Uterus (tissue), 2 donors: ENCODE measurements at regions not wholly inside any gene's neighbourhood (a gene's known extent, or its start where the extent isn't known, plus 50 kb on each side); places are given as distances from the start of the nearest gene placed in this dataset.

Experiments used
- CTCF ChIP-seq, 4 experiments: fragments of 200-600 bp in 2 of 4; fragments of 450-650 bp in 2 of 4; sonication (generic) in 2 of 4; IDR thresholded peaks; one replicate each; pipeline ENCODE4 v1.5.1; 2016 to 2019; ENCODE audit warnings: antibody characterized with exemption in 4 of 4, mild to moderate bottlenecking in 2 of 4, moderate library complexity in 1 of 4
- POLR2A ChIP-seq, 2 donors: fragments of 450-650 bp; IDR thresholded peaks; one replicate each; pipeline ENCODE4 v1.6.1; 2016; ENCODE audit warnings: antibody characterized with exemption in 2 of 2, mild to moderate bottlenecking in 1 of 2, moderate library complexity in 1 of 2

DNA sequence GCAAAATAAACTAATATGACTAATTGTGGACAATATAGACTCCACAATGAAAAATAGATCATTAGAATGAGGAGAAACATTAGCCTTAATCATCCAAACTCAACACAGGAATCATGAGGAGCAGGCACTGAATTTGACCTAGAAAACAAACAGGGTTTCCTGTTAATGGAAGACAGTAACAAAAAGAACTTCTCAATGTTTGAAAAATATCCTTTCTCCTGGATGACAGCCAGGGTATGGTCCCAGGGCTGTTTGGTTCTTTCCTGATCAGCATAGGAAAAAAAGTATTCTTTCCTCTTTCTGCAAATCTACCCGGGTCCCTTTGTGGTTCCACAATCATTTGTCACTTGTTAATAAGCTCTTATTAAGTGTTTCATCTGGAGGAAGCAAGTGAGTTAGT is 145.3 kb upstream of the SVIL start:
- no peak for TF ChIP-seq POLR2A (IDR thresholded peaks at IDR 0.05)
- no peak for TF ChIP-seq CTCF (IDR thresholded peaks at IDR 0.05)
